HepG2 (cell line): ENCODE measurements at regions not wholly inside any gene's neighbourhood (a gene's known extent, or its start where the extent isn't known, plus 50 kb on each side); places are given as distances from the start of the nearest gene placed in this dataset.
A peak's percentile ranks its signal among the peaks of the same experiment; 100 is the strongest.

ENCODE experiments used
- ARNTL ChIP-seq: sonication (generic); formaldehyde crosslinking; IDR thresholded peaks from 2 replicates; pipeline ENCODE4 v1.4.0; 2020; ENCODE audit warnings: mild to moderate bottlenecking, missing genetic modification reagents
- ATF7-NPFF ChIP-seq: sonication (generic); formaldehyde crosslinking; IDR thresholded peaks from 2 replicates; pipeline ENCODE4 v1.8.1; 2023; ENCODE audit warnings: mild to moderate bottlenecking, low read depth, missing genetic modification reagents, moderate library complexity
- ESRRA ChIP-seq: sonication (generic); formaldehyde crosslinking; IDR thresholded peaks from 2 replicates; pipeline ENCODE4 v1.5.1; 2020; ENCODE audit warnings: mild to moderate bottlenecking, low read depth, missing genetic modification reagents
- FIP1L1 ChIP-seq: fragments of 200-400 bp; formaldehyde crosslinking; IDR thresholded peaks from 2 replicates; pipeline ENCODE4 v1.6.1; 2018; ENCODE audit warnings: low read depth, mild to moderate bottlenecking, low read length, moderate library complexity, borderline replicate concordance; ENCODE audit not compliant: insufficient read depth
- FOXA3 ChIP-seq: IDR thresholded peaks from 2 replicates; pipeline ENCODE4 v1.6.1; 2016; ENCODE audit warnings: missing genetic modification reagents, missing compliant biosample characterization
- GABPA ChIP-seq, 2 experiments: IDR thresholded peaks; 2 replicates each; pipeline ENCODE4 v1.6.1; 2011 to 2016; ENCODE audit warnings: low read depth in 2 of 2, low read length in 1 of 2, missing biosample characterization in 1 of 2, missing genetic modification characterization in 1 of 2
- HDAC2 ChIP-seq: sonication (generic); formaldehyde crosslinking; IDR thresholded peaks from 2 replicates; pipeline ENCODE4 v1.4.0; 2020; ENCODE audit warnings: missing genetic modification reagents
- HOXA3 ChIP-seq: sonication (generic); formaldehyde crosslinking; IDR thresholded peaks from 2 replicates; pipeline ENCODE4 v1.5.0; 2020; ENCODE audit warnings: missing genetic modification reagents
- KAT7 ChIP-seq: IDR thresholded peaks from 2 replicates; pipeline ENCODE4 v1.6.1; 2018; ENCODE audit warnings: borderline replicate concordance, missing compliant biosample characterization
- KDM5B ChIP-seq: sonication (generic); formaldehyde crosslinking; IDR thresholded peaks from 2 replicates; pipeline ENCODE4 v1.4.0; 2020; ENCODE audit warnings: missing genetic modification reagents, mild to moderate bottlenecking, borderline replicate concordance
- NPAS2 ChIP-seq: sonication (generic); formaldehyde crosslinking; IDR thresholded peaks from 2 replicates; pipeline ENCODE4 v1.8.0; 2022; ENCODE audit warnings: mild to moderate bottlenecking, missing genetic modification reagents, borderline replicate concordance
- NR2F2 ChIP-seq: IDR thresholded peaks from 2 replicates; pipeline ENCODE4 v1.6.1; 2012; ENCODE audit warnings: low read depth, inconsistent platforms, borderline replicate concordance
- POGZ ChIP-seq: sonication (generic); formaldehyde crosslinking; IDR thresholded peaks from 2 replicates; pipeline ENCODE4 v1.4.0; 2020; ENCODE audit warnings: mild to moderate bottlenecking, missing genetic modification reagents
- TBP ChIP-seq: sonication (generic); formaldehyde crosslinking; IDR thresholded peaks from 2 replicates; pipeline ENCODE4 v1.5.0; 2020; ENCODE audit warnings: missing genetic modification reagents
- ZNF331 ChIP-seq: sonication (generic); formaldehyde crosslinking; IDR thresholded peaks from 2 replicates; pipeline ENCODE4 v1.4.0; 2020; ENCODE audit warnings: missing genetic modification reagents
- TF ChIP-seq, protein P1 (sequence below), 2 experiments: sonication (generic) in 1 of 2; formaldehyde crosslinking in 1 of 2; IDR thresholded peaks; 2 replicates each; pipeline versions ENCODE4 v1.4.0 to v1.6.1; 2018 to 2020; ENCODE audit warnings: missing genetic modification reagents in 2 of 2, borderline replicate concordance in 1 of 2, low read depth in 1 of 2, mild to moderate bottlenecking in 1 of 2, missing biosample characterization in 1 of 2
- TF ChIP-seq, protein P2 (sequence below): IDR thresholded peaks from 2 replicates; pipeline ENCODE4 v1.6.1; 2018; ENCODE audit warnings: missing genetic modification reagents
- TF ChIP-seq, protein P3 (sequence below): sonication (generic); formaldehyde crosslinking; IDR thresholded peaks from 2 replicates; pipeline ENCODE4 v1.5.0; 2020; ENCODE audit warnings: mild to moderate bottlenecking, missing genetic modification reagents
- TF ChIP-seq, protein P4 (sequence below): sonication (generic); formaldehyde crosslinking; IDR thresholded peaks from 2 replicates; pipeline ENCODE4 v1.9.0; 2022; ENCODE audit warnings: low read depth, missing genetic modification reagents
- TF ChIP-seq, protein P5 (sequence below): sonication (generic); formaldehyde crosslinking; IDR thresholded peaks from 2 replicates; pipeline ENCODE4 v1.9.0; 2021; ENCODE audit warnings: missing genetic modification reagents, borderline replicate concordance

DNA sequence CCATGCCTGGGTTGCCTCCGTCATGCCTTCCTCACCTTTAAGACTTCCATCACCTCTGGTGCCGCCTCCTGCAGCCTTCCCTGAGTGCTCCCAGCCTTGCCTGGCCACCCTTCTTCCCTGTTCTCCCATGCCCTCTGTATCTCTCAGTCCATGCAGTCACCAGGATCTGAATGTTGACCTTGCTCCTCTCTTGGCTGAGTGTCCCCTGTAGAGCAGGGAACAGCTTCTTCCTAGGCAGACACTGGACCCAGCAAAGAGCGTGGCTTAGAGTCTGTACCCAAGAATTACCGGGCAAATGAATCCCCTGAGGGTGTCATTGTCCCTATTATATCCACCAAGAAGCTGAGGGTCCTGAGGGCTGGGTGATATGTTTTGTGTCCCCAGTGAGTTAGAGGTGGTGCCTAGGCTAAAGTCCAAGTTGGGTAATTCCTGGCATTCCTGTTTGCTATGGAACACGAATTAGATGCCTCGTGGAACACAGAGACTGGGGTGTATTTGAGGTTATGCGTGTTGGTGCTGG is 505.6 kb downstream of the RPS24 start (continued):
- TF ChIP-seq HDAC2 (CRISPR knock-in tag), result peak; percentile 77
- TF ChIP-seq, protein P1, sequence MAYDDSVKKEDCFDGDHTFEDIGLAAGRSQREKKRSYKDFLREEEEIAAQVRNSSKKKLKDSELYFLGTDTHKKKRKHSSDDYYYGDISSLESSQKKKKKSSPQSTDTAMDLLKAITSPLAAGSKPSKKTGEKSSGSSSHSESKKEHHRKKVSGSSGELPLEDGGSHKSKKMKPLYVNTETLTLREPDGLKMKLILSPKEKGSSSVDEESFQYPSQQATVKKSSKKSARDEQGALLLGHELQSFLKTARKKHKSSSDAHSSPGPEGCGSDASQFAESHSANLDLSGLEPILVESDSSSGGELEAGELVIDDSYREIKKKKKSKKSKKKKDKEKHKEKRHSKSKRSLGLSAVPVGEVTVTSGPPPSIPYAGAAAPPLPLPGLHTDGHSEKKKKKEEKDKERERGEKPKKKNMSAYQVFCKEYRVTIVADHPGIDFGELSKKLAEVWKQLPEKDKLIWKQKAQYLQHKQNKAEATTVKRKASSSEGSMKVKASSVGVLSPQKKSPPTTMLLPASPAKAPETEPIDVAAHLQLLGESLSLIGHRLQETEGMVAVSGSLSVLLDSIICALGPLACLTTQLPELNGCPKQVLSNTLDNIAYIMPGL (CRISPR knock-in tag; IDR thresholded peaks at IDR 0.05; ENCODE audit: borderline replicate concordance in 1 of 2, low read depth in 1 of 2), result 0 out of 4 replicates have a peak, but pooled peaks of 1 of the 2 experiments have one; percentile 39
- peak; percentile 90 for TF ChIP-seq ESRRA
- TF ChIP-seq KDM5B (CRISPR knock-in tag), result 0 out of 2 replicates have a peak, but pooled peaks have one; percentile 27
- TF ChIP-seq KAT7 (CRISPR knock-in tag), result 0 out of 2 replicates have a peak, but pooled peaks have one; percentile 65
- TF ChIP-seq FOXA3 (CRISPR knock-in tag), result peak; percentile 77
- TF ChIP-seq NR2F2, result no peak
- peak; percentile 51; the same call in 1 of the 2 replicates for TF ChIP-seq POGZ (CRISPR knock-in tag)
- peak; percentile 85 for TF ChIP-seq ZNF331 (CRISPR knock-in tag)
- TF ChIP-seq, protein P2, sequence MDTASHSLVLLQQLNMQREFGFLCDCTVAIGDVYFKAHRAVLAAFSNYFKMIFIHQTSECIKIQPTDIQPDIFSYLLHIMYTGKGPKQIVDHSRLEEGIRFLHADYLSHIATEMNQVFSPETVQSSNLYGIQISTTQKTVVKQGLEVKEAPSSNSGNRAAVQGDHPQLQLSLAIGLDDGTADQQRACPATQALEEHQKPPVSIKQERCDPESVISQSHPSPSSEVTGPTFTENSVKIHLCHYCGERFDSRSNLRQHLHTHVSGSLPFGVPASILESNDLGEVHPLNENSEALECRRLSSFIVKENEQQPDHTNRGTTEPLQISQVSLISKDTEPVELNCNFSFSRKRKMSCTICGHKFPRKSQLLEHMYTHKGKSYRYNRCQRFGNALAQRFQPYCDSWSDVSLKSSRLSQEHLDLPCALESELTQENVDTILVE (CRISPR knock-in tag), result peak; percentile 34; the same call in 1 of the 2 replicates
- TF ChIP-seq FIP1L1, result no peak
- TF ChIP-seq TBP, result no peak
- TF ChIP-seq, protein P3, sequence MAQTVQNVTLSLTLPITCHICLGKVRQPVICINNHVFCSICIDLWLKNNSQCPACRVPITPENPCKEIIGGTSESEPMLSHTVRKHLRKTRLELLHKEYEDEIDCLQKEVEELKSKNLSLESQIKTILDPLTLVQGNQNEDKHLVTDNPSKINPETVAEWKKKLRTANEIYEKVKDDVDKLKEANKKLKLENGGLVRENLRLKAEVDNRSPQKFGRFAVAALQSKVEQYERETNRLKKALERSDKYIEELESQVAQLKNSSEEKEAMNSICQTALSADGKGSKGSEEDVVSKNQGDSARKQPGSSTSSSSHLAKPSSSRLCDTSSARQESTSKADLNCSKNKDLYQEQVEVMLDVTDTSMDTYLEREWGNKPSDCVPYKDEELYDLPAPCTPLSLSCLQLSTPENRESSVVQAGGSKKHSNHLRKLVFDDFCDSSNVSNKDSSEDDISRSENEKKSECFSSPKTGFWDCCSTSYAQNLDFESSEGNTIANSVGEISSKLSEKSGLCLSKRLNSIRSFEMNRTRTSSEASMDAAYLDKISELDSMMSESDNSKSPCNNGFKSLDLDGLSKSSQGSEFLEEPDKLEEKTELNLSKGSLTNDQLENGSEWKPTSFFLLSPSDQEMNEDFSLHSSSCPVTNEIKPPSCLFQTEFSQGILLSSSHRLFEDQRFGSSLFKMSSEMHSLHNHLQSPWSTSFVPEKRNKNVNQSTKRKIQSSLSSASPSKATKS (CRISPR knock-in tag), result no peak
- no peak; the same call in 1 of the 2 replicates for TF ChIP-seq HOXA3 (CRISPR knock-in tag)
- TF ChIP-seq, protein P4, sequence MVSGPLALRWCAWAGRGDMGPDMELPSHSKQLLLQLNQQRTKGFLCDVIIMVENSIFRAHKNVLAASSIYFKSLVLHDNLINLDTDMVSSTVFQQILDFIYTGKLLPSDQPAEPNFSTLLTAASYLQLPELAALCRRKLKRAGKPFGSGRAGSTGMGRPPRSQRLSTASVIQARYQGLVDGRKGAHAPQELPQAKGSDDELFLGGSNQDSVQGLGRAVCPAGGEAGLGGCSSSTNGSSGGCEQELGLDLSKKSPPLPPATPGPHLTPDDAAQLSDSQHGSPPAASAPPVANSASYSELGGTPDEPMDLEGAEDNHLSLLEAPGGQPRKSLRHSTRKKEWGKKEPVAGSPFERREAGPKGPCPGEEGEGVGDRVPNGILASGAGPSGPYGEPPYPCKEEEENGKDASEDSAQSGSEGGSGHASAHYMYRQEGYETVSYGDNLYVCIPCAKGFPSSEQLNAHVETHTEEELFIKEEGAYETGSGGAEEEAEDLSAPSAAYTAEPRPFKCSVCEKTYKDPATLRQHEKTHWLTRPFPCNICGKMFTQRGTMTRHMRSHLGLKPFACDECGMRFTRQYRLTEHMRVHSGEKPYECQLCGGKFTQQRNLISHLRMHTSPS, result peak; percentile 78
- TF ChIP-seq, protein P5, sequence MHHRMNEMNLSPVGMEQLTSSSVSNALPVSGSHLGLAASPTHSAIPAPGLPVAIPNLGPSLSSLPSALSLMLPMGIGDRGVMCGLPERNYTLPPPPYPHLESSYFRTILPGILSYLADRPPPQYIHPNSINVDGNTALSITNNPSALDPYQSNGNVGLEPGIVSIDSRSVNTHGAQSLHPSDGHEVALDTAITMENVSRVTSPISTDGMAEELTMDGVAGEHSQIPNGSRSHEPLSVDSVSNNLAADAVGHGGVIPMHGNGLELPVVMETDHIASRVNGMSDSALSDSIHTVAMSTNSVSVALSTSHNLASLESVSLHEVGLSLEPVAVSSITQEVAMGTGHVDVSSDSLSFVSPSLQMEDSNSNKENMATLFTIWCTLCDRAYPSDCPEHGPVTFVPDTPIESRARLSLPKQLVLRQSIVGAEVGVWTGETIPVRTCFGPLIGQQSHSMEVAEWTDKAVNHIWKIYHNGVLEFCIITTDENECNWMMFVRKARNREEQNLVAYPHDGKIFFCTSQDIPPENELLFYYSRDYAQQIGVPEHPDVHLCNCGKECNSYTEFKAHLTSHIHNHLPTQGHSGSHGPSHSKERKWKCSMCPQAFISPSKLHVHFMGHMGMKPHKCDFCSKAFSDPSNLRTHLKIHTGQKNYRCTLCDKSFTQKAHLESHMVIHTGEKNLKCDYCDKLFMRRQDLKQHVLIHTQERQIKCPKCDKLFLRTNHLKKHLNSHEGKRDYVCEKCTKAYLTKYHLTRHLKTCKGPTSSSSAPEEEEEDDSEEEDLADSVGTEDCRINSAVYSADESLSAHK (CRISPR knock-in tag), result no peak
- TF ChIP-seq GABPA (IDR thresholded peaks at IDR 0.05; ENCODE audit: low read depth, low read length), result no peak
- TF ChIP-seq GABPA (CRISPR knock-in tag; IDR thresholded peaks at IDR 0.05; ENCODE audit: low read depth), result peak; percentile 22; the same call in 1 of the 2 replicates
- 0 out of 2 replicates have a peak, but pooled peaks have one; percentile 13 for TF ChIP-seq ARNTL
- no peak for TF ChIP-seq NPAS2 (CRISPR knock-in tag)
- TF ChIP-seq ATF7-NPFF (CRISPR knock-in tag), result peak; percentile 40; the same call in 1 of the 2 replicates
